ENCODE measurements at regions not wholly inside any gene's neighbourhood (a gene's known extent, or its start where the extent isn't known, plus 50 kb on each side); places are given as distances from the start of the nearest gene placed in this dataset.

DNA sequence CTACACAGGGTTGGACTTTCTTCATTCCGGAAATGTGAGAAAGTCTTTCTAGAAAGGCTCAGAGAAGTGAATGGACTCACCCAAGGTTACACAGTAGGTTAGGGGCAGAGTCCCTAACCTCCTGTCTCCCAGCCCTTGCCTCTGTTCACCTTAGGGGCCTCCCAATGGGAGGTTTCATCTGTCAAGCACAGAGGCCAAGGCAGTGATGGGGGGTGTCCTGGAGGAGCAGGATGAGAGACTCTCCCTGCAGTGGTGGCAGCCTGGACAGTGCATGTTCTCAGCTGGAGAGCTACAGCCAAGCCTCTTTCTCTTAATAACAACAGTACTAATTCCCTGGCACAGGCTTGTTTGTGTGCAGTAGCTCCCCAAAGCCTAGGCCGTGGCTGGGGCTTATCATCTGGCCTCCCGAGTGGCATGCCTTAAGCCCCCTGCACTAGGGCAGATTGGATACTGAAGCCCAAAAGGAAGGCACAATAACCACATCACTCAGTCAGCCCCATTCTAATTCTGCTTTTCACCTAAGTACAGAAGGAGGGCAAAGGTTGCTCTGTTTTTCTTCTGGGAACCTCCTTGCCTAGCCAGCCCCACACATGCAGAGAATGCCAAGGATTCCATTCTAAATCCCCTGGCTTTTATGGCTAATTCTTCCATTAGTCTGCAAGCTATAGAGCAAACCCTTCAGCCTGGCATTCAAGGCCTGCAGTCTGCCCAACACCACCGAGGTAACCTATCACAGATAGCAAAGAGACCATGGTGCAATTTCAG lies 50.2 kb upstream of the XPA start:
- DNase-seq = no peak

DNA sequence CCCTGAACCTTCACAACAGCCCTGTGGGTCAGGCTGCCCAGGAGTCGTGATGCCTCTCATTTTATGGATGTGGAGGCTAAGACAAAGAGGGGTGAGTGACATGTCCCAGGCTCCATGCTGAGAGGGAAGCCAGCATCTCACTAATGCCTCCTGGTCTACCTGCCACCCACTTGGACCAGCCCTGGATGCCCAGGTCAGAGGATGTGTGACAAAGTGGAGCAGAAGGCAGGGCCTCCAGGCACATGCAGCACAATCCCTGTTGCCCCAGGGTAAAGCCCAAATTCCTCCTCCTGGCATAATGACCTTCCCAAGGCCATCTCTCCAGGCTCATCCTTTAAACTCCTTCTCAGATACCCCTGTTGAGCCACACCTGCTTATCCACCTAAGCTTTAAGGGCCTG lies 51.4 kb upstream of the XPA start:
- no peak for DNase-seq

DNA sequence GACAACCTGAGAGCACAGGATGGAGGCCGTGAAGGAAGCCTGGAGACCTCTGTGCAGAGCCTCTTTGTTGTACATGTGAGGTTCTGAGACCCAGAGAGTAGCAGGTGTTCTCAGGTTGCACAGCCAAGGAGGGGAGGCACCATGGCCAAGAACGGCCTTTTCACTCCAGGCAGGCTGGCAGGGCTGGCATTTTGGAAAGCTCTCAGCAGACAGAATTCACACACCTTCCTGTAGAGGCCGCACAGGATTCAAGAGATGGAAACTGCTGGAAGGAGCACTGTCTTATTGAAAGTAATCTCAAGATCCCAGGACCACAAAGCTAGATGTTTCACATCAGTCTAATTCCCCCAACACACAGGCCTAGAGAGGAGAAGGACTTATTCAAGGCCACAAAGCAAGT lies 52.8 kb upstream of the XPA start:
- peak in 1 of 51 donors; percentile 8 for DNase-seq

- DNase-seq = no peak
Measured at GRCh38 chr9:97751531-97751930, 54.4 kb upstream of the XPA start.

GRCh38 chr9:97752274-97752673 lies 55.1 kb upstream of the XPA start:
- no peak for DNase-seq

DNA sequence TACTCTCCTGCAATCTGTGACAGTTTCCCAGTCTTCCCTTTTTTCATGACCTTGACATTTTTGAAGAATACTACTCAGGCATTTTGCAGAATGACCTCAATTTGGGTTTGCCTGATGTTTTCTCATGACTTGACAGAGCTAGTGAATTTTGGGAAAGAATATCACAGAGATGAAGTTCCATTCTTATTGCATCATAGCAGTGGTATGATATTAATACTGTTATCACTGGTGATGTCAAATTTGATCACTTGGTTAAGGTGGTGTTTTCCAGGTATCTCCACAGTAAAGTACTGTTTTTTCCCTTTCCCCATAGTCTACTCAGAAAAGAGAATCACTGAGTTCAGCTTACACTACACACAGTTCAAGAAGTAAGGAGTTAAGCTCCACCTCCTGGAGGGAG lies 56.2 kb upstream of the XPA start:
- DNase-seq = no peak

GRCh38 chr9:97753975-97754374 lies 56.8 kb upstream of the XPA start:
- DNase-seq = no peak

GRCh38 chr9:97755618-97756267 lies 58.6 kb upstream of the XPA start:
- no peak for DNase-seq

DNA sequence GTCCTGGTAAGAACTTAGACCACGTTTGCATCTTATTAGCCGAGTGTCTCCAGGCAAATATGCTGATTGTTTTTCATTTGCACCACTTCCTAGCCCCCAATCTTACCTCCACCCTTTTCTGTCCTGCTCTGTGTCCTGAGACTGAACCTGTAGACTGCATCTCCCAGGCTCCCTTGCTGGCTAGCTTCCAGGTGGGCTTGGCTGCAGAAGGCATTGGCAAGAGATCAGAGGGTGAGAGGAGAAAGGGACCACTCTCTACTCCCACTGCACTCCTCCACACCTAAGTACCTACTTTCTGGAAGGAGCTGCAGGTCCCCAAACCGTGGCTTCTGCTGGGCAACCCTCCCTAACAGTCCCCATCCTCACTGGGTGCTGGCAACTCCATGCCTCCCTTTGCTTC lies 59.9 kb upstream of the XPA start:
- no peak for DNase-seq

- no peak for DNase-seq
Measured at GRCh38 chr9:97758334-97758916, 61.3 kb upstream of the XPA start.

GRCh38 chr9:97759581-97760288 lies 62.6 kb upstream of the XPA start:
- peak in 23 of 51 donors; percentile 1 to 63 (median 13) for DNase-seq

- DNase-seq = no peak
Measured at GRCh38 chr9:97761056-97761598, 64.0 kb upstream of the XPA start.

DNA sequence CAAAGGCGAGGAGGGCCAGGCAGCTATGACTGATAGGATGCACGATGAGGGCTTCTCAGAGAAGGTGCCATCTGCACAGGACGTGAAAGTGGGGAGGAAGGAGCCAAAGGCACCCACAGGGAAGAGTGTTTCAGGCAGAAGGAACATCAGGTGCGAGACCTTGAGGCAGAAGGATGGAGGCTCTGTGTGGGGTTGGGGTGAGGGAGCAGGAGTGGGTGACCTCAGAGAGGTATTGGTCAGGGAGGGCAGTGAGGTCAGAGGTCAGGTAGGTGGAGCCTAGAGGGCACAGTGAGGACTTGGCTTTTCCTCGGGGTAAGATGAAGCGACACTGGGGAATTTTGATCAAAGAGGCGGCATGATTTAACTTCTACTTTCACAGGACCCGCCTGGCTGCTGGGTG lies 64.7 kb upstream of the XPA start:
- no peak for DNase-seq

GRCh38 chr9:97763874-97764273 lies 66.7 kb upstream of the XPA start:
- DNase-seq = no peak

GRCh38 chr9:97766092-97766491 lies 69.0 kb upstream of the XPA start:
- no peak for DNase-seq

DNA sequence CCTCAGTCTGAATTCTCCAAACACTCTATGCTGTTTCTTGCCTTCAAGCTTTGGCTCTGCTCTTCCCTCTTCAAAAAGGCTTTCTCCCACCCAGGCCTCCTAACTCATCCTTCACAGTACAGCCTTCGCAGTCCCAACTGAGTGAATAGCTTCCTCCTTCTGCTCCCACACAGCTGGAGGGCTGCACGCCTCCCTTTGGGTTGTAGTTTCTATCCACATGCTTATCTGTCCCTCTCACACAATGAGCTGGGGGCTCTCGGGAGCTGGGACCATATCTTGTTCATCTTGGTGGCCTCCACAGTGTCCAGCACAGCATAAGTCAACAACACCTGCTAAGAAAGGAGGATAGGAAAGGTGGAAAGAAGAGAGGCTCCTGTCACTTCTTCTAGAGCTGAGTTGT lies 69.5 kb upstream of the XPA start:
- no peak for DNase-seq

GRCh38 chr9:97767891-97768290 lies 70.8 kb upstream of the XPA start:
- no peak for DNase-seq

GRCh38 chr9:97768746-97769145 lies 71.6 kb upstream of the XPA start:
- DNase-seq = no peak

DNA sequence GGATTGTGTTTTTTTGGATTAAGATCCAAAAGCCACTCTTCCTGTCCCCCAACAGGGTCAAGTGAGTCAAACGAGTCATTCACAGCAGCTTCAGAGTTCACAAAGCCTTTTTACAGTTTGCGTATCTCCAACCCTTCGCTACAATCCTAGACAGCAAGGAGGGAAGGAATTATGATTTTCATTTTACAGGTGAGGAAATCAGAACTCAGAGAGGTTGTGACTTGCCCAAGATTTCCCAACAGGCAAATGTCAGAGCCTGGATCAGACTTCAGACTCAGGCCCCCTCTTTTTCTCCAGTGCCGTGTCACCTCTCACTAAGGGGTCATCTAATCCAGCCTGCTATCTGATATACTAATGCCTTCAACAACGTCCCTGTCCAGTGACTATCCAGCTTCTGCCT lies 72.1 kb upstream of the XPA start:
- DNase-seq = no peak

DNA sequence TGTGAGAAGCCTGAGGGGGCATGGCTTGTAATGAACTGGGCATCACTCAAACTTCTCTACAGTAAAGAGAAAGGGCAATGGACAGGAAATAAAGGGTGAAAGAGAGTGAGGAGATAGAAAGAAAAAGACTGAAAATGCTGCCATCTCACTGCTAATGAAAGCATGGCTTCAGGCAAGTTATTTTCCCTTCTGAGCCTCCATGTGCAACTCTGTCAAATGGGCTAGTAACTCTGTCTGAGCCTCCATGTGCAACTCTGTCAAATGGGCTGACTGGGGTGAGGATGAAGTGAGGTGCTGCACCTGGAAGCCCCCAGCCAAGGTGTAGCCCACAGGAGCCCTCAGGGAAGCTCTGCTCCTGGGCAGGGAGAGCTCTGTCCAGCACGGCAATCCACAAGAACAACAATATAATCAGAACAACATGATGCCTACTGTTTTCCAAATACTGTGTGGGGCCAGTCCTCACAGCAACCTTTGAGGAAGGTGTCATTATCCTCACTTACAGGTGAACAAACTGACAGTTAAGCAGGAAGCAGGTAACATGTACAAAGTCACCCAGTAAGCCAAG lies 73.8 kb upstream of the XPA start:
- DNase-seq = no peak

DNA sequence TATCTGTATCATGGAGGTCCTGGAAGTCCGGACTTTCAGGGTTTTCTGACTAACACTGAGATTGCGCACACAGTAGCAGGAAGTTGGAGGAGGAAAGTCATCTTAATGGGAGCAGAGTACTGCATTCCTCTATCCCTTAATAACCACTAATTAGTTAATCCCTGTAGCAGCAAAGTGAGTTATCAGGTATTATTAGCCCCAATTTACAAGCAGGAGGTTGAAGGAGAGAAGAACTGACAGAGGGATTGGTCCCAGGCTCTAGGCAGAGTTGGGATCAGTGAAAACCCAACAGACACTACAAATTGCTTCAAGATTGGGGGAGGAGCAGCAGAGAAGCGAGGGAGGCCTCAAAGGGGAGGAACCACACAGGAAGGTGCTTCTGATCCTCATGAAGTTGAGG lies 74.5 kb upstream of the XPA start:
- no peak for DNase-seq

DNA sequence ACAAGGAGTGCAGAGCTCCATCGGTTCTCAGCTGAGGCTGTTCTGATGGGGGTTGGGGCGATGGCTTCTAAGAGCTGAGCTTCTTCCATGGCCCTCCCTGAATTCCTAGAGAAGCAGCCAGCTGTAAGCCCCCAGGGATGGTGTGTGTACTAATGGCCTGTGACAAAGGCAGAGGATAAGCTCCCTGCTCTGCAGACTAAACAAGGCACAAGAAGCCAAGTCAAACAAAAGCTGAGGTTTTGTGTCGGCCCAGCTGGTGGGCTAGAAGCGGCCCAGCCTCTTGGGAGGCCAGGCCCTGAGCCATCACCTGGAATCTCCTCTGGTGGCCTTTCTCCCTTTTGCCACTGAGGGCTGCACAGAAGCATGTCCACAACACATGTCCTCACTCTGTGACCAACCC lies 75.0 kb upstream of the XPA start:
- DNase-seq = no peak
